ENCODE measurements at regions not wholly inside any gene's neighbourhood (a gene's known extent, or its start where the extent isn't known, plus 50 kb on each side); places are given as distances from the start of the nearest gene placed in this dataset.

- no peak for DNase-seq (ENCODE audit: low read depth)
These were observed 195.0 kb upstream of the MAN1A1 start for GRCh38 chr6:119544325-119545175.

- no peak for DNase-seq (ENCODE audit: low read depth)
These were observed 193.8 kb upstream of the MAN1A1 start for GRCh38 chr6:119543332-119543731.

DNA sequence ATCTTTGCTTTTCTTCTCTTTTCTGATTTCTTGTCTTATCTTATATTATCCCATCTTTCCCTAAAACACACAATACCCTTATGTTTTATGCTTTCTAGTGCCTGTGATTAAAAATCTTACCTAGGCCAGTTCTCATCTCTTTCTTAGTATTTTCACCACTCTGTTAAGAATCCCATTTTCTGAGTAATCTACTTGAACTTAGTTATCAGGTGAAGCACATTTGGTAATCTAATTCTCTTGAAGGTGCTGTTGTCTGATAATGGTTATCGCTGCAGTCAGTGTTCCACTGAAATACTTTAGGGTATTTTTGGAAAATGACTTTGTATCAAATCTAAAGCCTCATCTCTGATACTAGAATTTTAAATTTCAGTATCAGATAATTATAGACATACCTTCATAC is 192.5 kb upstream of the MAN1A1 start:
- no peak for DNase-seq (ENCODE audit: low read depth)

DNA sequence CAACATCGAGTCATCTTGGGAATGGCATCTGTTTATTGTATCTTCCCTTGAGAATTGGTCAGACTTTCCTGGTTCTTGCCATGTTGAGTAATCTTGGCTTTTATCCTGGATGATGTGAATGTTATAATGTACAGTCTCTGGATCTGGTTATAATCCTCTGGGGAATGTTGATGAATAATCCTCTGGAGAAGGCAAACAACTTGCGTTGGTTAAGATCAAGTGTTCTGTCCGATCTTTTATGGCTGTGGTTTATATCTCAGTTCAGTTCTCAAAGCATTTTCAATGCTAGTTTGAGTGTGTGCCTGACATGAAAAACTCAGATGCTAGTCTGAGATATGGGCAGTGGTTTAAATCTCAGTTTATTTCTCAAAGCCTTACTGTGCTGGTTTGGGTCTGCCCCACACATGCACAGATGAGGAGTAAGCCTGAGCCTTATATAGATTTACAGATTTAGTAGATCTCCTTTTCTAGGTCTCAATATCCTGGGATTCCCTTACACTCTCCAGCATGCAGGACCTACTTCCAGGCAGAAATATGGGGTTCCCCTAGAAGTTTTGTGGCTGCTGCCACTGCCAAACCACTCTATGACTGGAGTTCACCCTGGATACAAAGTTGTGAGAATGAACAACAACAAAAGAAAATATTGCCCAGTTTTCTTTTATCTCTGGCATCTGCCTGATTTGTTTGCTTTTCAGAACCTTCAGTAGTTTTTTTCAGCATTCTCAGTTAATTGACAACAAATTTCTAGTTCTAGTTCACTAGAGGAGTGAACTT is 191.8 kb upstream of the MAN1A1 start:
- DNase-seq (ENCODE audit: low read depth): peak; percentile 100

- no peak for DNase-seq (ENCODE audit: low read depth)
These were observed 190.9 kb upstream of the MAN1A1 start for GRCh38 chr6:119540417-119540816.

DNA sequence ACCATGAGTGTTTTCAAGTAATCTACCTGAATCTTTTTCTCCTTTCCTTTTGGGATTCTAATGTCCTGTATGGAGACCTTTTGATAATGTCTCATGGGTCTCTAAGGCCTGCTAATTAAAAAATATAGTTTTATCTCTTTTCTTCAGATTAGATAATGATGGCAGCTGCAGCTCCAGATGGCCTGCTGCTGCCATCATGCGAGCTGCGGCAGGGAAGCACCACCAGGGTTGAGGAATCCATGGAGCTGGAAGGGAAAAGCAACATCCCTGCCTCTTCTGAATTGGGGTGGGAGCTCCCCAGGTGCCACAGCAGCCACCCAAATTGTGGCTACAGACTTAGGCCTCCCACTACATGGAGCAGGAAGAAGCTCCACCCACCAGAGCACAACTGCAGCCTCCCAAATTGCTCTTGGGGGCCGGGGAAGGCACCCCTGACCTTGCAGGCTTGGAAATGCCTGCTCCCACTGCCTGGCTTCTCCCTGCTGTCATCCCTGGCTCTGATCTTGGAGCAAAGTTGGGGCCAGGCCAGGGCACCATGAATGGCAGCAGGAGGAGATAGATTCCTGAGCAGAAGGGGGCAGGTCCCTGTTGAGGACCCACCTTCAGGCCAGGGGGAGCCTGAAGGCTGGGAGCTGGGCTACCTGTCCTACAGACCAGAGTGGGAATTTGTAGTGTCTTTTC is 189.6 kb upstream of the MAN1A1 start:
- DNase-seq (ENCODE audit: low read depth): no peak

- DNase-seq (ENCODE audit: low read depth): no peak
These were observed 187.1 kb upstream of the MAN1A1 start for GRCh38 chr6:119536666-119537065.

GRCh38 chr6:119535332-119535731 is 185.8 kb upstream of the MAN1A1 start:
- no peak for DNase-seq (ENCODE audit: low read depth)

- peak; percentile 86 for DNase-seq (ENCODE audit: low read depth)
These were observed 184.2 kb upstream of the MAN1A1 start for GRCh38 chr6:119533603-119534279.

DNA sequence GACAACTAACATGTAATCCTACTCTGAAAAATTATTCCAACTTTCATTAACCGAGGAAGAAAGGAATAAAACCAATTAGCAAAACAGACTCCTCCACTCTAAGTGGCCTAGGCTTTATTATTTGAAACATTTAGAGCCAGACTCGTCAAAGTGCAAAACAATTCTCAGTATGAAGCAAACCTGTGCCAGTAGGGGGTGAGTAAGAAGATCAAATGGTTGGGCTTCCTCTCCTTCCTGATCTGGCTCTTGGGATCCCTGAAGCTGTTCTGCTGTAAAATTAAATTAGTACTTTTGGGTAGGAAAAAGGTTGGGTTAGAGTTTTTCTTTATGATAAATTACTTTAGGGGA is 177.6 kb upstream of the MAN1A1 start:
- no peak for DNase-seq (ENCODE audit: low read depth)

DNA sequence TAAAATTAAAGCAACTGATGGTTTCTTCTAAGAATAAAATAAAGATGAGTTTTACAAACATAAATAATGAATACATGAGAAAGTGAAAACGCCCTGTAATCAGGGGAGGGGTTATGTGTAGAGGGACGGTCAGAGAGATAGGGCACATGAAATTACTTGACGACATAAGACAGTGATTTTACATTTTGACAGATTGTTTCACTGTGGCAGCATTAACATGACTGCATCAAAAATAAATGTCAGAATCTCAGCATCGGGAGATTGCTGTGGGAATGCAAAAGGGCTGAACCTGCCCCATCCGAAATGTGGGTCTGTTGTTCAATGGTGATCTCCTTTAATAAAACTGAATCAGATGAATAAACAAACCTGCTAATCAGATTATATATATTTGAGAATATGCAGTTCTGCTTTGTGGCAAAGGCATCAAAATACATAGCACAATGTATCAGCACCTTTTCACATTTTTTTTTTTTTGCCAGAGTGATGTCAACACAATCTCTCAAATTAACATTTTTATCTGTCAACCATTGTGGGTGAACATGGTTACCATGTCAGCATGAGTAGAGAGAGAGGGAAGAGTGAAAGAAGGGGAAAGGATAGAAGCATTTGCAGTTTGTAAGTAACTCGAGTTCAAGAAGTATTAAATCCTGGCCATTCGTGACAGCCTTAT is 177.1 kb upstream of the MAN1A1 start:
- DNase-seq (ENCODE audit: low read depth): no peak

DNA sequence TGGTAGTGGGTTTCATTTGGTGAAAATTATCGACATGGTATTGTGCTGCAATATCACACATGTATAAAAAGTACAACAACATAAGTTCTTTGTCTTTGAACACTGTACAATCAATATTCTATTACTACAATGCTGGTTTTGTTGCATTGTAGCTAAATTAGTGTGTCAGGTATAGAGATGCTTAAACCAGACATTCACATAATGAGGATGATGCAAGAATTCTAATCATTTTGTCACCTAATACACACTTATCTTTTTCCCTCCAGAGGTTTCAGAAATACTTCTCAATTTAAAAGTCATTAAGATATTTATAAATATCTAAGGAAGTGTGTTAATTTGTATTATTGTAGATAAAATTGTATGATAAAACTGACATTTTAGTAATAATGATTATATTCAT is 174.8 kb upstream of the MAN1A1 start:
- DNase-seq (ENCODE audit: low read depth): no peak

DNA sequence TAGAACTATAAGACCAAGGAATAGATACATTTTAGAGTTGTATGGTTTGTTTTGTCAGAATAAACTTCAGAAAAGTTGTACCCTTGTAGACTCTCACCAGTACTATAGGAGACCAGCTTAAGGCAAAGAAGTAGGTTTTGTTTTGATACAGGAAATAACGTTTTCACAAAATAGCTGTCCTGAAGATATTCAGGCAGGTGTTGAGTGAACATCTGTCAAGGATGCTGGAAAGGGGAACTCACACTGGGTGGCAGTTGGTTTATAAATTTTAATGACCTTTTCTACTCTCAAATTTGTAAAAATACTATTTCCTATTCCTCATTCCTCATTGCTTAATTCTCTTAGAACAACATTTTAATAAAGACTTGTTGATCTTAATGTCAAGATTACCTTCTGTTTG is 174.0 kb upstream of the MAN1A1 start:
- no peak for DNase-seq (ENCODE audit: low read depth)

DNA sequence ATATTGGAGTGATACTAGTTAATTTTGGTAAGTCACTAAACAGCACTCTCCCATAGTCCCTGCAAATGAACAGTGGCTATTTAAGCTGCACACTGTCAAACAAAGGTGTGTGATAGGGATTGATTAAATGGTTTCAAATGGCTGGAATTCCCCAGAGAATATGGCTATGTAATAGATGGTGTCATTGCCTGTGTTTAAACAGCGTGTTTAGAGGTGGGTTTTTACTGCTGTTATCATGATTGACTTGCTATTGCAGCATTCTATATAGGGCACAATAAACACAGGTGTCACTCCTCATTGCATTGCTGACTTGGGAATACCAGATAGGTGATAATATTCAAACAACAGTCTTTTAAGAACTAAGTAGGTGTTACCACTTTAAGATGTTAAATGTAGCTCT is 171.7 kb upstream of the MAN1A1 start:
- DNase-seq (ENCODE audit: low read depth): no peak

- DNase-seq (ENCODE audit: low read depth): no peak
These were observed 167.9 kb upstream of the MAN1A1 start for GRCh38 chr6:119517428-119517827.

- no peak for DNase-seq (ENCODE audit: low read depth)
These were observed 164.8 kb upstream of the MAN1A1 start for GRCh38 chr6:119514345-119514744.

GRCh38 chr6:119511024-119511423 is 161.5 kb upstream of the MAN1A1 start:
- no peak for DNase-seq (ENCODE audit: low read depth)

DNA sequence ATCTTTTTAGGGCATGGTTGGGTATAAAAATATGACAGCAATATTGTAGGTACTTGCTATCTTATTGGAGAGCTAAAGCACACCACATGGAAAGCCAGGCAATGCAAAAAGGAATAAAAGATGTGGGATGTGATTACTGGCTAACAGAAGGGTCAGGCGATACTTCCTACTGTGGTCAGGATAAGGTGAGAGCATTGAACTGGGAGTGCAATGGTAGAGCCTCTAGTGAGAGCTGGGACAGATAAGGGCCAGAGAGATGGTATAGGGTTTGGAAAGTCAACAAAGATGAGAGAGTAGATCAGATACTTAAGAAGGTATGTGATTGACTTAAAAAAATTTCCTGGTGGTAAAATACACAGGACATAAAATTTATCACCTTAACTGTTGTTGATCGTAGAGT is 160.7 kb upstream of the MAN1A1 start:
- DNase-seq (ENCODE audit: low read depth): no peak

DNA sequence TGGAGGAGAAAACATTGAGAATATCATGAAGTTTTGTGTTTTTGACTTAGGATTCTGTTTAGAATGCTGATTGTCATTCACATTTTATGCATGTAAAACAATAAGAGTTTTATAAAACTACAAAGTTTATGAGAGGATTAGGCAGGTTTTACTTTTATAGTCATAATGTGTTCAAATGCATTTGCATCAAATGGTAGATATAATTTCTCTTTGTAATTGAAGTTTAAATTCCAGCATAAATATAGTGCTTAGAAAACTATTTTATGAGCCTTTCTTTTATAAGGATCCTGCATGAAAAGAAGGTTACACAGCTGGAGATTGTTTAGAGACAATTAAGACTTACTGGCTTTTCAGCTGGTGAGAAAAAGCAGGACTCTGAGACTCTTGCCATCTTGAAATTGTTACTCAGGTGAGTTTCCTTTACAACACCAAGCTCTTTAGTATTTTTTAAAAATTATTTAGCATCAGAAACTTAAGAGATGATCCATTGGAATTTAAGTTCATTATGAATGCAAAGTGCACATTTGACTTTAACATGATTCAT is 157.1 kb upstream of the MAN1A1 start:
- no peak for DNase-seq (ENCODE audit: low read depth)

DNA sequence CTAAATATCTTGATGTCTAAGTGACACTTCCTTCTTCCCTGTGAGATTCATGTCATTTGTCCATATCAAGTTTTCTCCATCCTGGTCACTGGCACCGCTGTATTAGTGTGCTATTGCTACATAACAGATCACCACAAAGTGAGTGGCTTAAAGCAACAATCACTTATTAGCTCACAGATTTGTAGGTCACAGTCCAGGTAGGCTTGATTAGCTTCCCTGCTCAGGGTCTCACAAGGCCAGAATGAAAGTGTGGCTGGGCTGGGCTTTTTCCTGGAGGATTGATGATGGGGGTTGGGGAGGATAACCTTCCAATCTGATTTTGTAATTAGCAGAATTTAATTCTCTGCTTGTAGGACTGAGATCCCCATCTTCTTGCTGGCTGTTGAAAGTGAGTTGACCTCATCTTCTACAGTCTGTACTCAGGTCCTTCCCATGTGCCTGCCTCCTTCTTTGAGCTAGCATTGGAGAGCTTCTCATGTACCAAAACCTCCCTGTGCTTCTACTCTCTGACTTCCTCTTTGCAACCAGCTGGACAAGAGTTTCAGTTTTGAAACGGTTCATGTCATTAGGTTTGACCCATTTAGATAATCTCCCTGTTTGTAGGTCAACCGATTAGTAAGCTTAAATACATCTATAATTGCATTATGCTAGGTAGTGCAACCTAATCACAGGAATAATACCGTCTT is 152.4 kb upstream of the MAN1A1 start:
- no peak for DNase-seq (ENCODE audit: low read depth)

GRCh38 chr6:119499797-119500196 is 150.2 kb upstream of the MAN1A1 start:
- no peak for DNase-seq (ENCODE audit: low read depth)
